ENCODE measurements at regions not wholly inside any gene's neighbourhood (a gene's known extent, or its start where the extent isn't known, plus 50 kb on each side); places are given as distances from the start of the nearest gene placed in this dataset.

DNA sequence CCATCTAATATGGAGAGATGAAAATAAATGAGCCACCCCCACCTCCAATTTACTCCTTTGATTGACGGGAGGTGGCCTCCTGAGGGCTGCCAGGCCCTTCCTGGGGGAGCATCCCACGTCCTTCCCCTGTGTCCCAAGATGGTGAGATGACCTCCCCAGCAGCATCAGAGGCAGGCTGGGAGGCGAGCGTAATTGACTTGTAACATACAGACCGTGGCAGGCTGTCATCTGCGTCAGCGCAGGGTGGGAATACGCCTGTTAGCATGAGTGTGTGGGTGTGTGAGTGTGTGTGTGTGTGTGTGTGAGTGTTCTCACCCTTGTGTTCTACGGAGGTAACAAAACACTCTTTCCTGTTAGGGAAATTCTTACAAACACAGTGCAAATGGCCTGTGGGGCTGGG is 156.9 kb upstream of the CIBAR2 start:
- H3K9me3 ChIP-seq (ENCODE audit: insufficient read depth, low read depth): no peaks in the 10 kb centered on the region
- ChIA-PET CTCF (interaction anchor here (0.7 kb wide), 1 partner anchor 550 kb away, joined by 3 read pairs; no protein-coding TSS in a partner anchor), POLR2A (ENCODE audit: unreplicated experiment) (no interaction called here)
- no peak overlapping the region for H2AFZ ChIP-seq
- intact Hi-C loops (cut with micrococcal nuclease; ENCODE audit: unreplicated experiment): no loop called here
- no peaks in the 10 kb centered on the region for H3K36me3 ChIP-seq (ENCODE audit: low read depth)
- no peak for DNase-seq
- no peaks in the 10 kb centered on the region for H3K9me2 ChIP-seq (ENCODE audit: insufficient read depth)
- no peaks in the 10 kb centered on the region for H3K27me3 ChIP-seq (ENCODE audit: insufficient read depth, low read depth)
- no peak overlapping the region for H3K4me3 ChIP-seq
- H3K4me2 ChIP-seq: no peak overlapping the region
- no peaks in the 10 kb centered on the region for H4K20me1 ChIP-seq (ENCODE audit: insufficient read depth)
- no TSS peak for BruUV-seq (replicated peaks)
- H3K4me1 ChIP-seq (replicated peaks; ENCODE audit: insufficient read depth): no peaks in the 10 kb centered on the region
- H3F3A ChIP-seq (ENCODE audit: insufficient read depth, low read depth): 0 out of 2 replicates have a peak, but pooled peaks cover 3% of the 10 kb centered on the region
- TF ChIP-seq, protein P1, sequence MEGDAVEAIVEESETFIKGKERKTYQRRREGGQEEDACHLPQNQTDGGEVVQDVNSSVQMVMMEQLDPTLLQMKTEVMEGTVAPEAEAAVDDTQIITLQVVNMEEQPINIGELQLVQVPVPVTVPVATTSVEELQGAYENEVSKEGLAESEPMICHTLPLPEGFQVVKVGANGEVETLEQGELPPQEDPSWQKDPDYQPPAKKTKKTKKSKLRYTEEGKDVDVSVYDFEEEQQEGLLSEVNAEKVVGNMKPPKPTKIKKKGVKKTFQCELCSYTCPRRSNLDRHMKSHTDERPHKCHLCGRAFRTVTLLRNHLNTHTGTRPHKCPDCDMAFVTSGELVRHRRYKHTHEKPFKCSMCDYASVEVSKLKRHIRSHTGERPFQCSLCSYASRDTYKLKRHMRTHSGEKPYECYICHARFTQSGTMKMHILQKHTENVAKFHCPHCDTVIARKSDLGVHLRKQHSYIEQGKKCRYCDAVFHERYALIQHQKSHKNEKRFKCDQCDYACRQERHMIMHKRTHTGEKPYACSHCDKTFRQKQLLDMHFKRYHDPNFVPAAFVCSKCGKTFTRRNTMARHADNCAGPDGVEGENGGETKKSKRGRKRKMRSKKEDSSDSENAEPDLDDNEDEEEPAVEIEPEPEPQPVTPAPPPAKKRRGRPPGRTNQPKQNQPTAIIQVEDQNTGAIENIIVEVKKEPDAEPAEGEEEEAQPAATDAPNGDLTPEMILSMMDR (conservative IDR thresholded peaks at IDR 0.05): no peak
- no peak for TF ChIP-seq EZH2 (IDR thresholded peaks at IDR 0.05; ENCODE audit: low read depth)
- no peak overlapping the region for H3K27ac ChIP-seq
- H3K79me2 ChIP-seq (ENCODE audit: low read depth): no peaks in the 10 kb centered on the region

DNA sequence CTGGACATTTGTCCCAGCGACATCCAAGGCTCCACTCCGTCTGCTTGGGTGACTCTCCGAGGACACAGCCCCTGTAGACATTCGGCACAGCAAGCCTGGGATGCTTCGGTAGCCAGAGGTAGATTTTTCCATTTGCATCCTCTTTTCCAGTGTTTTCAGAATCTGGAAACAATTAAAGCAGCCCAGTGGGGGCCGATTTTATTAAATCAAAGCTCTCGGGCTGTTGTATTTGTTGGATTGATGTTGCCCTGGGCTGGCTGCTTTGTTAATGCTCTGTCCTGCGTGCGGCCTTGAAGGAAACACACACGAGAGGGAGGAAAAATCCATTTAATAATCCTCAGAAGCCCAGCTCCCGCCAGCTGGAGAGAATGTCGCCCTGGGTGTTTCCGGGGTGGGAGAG is 158.1 kb upstream of the CIBAR2 start:
- ChIA-PET CTCF (no interaction called here), POLR2A (ENCODE audit: unreplicated experiment) (no interaction called here)
- H3K9me3 ChIP-seq (ENCODE audit: insufficient read depth, low read depth): no peaks in the 10 kb centered on the region
- DNase-seq: no peak
- H3K36me3 ChIP-seq (ENCODE audit: low read depth): no peaks in the 10 kb centered on the region
- H3K4me2 ChIP-seq: no peak overlapping the region
- no peaks in the 10 kb centered on the region for H3K4me1 ChIP-seq (replicated peaks; ENCODE audit: insufficient read depth)
- H3K79me2 ChIP-seq (ENCODE audit: low read depth): no peaks in the 10 kb centered on the region
- no peaks in the 10 kb centered on the region for H3K9me2 ChIP-seq (ENCODE audit: insufficient read depth)
- H3K27ac ChIP-seq: no peak overlapping the region
- no peaks in the 10 kb centered on the region for H3K27me3 ChIP-seq (ENCODE audit: insufficient read depth, low read depth)
- H2AFZ ChIP-seq: no peak overlapping the region
- BruUV-seq (replicated peaks): no TSS peak
- 0 out of 2 replicates have a peak, but pooled peaks cover 3% of the 10 kb centered on the region for H4K20me1 ChIP-seq (ENCODE audit: insufficient read depth)
- 0 out of 2 replicates have a peak, but pooled peaks cover 3% of the 10 kb centered on the region for H3F3A ChIP-seq (ENCODE audit: insufficient read depth, low read depth)
- intact Hi-C loops (cut with micrococcal nuclease; ENCODE audit: unreplicated experiment): loop anchor here (10.0 kb wide), 1 partner anchor 744 kb away; no protein-coding TSS in a partner anchor
- no peak for TF ChIP-seq EZH2 (IDR thresholded peaks at IDR 0.05; ENCODE audit: low read depth)
- TF ChIP-seq, protein P1 (conservative IDR thresholded peaks at IDR 0.05): no peak
- H3K4me3 ChIP-seq: no peak overlapping the region

DNA sequence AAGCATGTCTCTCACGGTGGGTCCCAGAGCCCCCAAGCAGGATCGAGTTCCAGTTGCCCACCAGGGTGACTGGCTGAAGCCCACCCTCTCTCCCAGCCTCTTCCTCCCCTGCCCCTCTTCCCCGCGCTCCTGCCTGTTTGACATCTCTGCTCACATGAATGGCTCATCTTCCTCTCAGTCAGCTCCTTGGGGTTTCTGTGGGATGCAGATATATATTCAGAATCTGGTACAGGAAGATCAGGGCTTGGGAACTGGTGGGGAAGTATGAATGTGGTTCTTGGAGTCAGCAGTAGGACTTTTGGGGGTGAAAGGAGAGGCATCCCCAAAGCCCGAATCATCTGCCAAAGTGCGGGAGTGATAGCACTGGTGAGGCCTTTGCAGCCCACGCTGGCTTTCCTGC is 158.9 kb upstream of the CIBAR2 start:
- Histone ChIP-seq H3K9me2 (ENCODE audit: insufficient read depth) (no peaks in the 10 kb centered on the region), H3K79me2 (ENCODE audit: low read depth) (no peaks in the 10 kb centered on the region), H2AFZ (no peak overlapping the region), H4K20me1 (ENCODE audit: insufficient read depth) (0 out of 2 replicates have a peak, but pooled peaks cover 5% of the 10 kb centered on the region), H3K36me3 (ENCODE audit: low read depth) (no peaks in the 10 kb centered on the region), H3K27me3 (ENCODE audit: insufficient read depth, low read depth) (no peaks in the 10 kb centered on the region), H3F3A (ENCODE audit: insufficient read depth, low read depth) (0 out of 2 replicates have a peak, but pooled peaks cover 3% of the 10 kb centered on the region), H3K4me3 (no peak overlapping the region), H3K4me2 (no peak overlapping the region), H3K4me1 (replicated peaks; ENCODE audit: insufficient read depth) (no peaks in the 10 kb centered on the region), H3K27ac (no peak overlapping the region), H3K9me3 (ENCODE audit: insufficient read depth, low read depth) (no peaks in the 10 kb centered on the region)
- no peak for DNase-seq
- no TSS peak for BruUV-seq (replicated peaks)
- ChIA-PET POLR2A (ENCODE audit: unreplicated experiment) (no interaction called here), CTCF (no interaction called here)
- TF ChIP-seq EZH2 (IDR thresholded peaks at IDR 0.05; ENCODE audit: low read depth): no peak
- TF ChIP-seq, protein P1 (conservative IDR thresholded peaks at IDR 0.05): no peak
- intact Hi-C loops (cut with micrococcal nuclease; ENCODE audit: unreplicated experiment): loop anchor here (10.0 kb wide), 1 partner anchor 744 kb away; no protein-coding TSS in a partner anchor

Data from PC-9 (cell line).